Neural cell (in vitro differentiated cells): ENCODE measurements at regions not wholly inside any gene's neighbourhood (a gene's known extent, or its start where the extent isn't known, plus 50 kb on each side); places are given as distances from the start of the nearest gene placed in this dataset.

Experiments
- H2AFZ ChIP-seq: fragments of 200-600, 300-800 bp; sonication (generic), shearing (Covaris generic); 2 replicates; pipeline ENCODE4 v1.6.0; 2014; ENCODE audit warnings: low read depth, mild to moderate bottlenecking, antibody characterized with exemption, low read length, moderate library complexity
- H3F3A ChIP-seq: fragments of 200-600 bp; shearing (Covaris generic); 2 replicates; pipeline ENCODE4 v1.6.1; 2016; ENCODE audit warnings: mild to moderate bottlenecking, moderate library complexity, mixed read lengths, antibody characterized with exemption, low read length; ENCODE audit not compliant: insufficient read depth, poor library complexity, severe bottlenecking
- H3K27ac ChIP-seq: fragments of 200-600, 300-800 bp; sonication (generic), shearing (Covaris generic); 2 replicates; pipeline ENCODE4 v1.5.1; 2014; ENCODE audit warnings: mild to moderate bottlenecking, low read length, moderate library complexity
- H3K27me3 ChIP-seq: fragments of 300-800, 200-600 bp; sonication (generic), shearing (Covaris generic); 2 replicates; pipeline ENCODE4 v1.6.0; 2014; ENCODE audit warnings: mild to moderate bottlenecking, low read depth, low read length, moderate library complexity; ENCODE audit not compliant: insufficient read depth
- H3K36me3 ChIP-seq: fragments of 300-800, 200-600 bp; sonication (generic), shearing (Covaris generic); 2 replicates; pipeline ENCODE4 v1.5.1; 2014; ENCODE audit warnings: mild to moderate bottlenecking, antibody characterized with exemption, low read length, moderate library complexity; ENCODE audit not compliant: insufficient read depth
- H3K4me2 ChIP-seq: fragments of 300-800, 200-600 bp; sonication (generic), shearing (Covaris generic); 2 replicates; pipeline ENCODE4 v1.6.0; 2014; ENCODE audit warnings: mild to moderate bottlenecking, low read length
- H3K4me3 ChIP-seq: fragments of 300-800, 200-600 bp; sonication (generic), shearing (Covaris generic); 2 replicates; pipeline ENCODE4 v1.5.1; 2014; ENCODE audit warnings: mild to moderate bottlenecking, low read length, moderate library complexity
- H3K79me2 ChIP-seq: fragments of 200-600 bp; shearing (Covaris generic); replicated peaks from 2 replicates; pipeline ENCODE4 v1.6.0; 2014; ENCODE audit warnings: mild to moderate bottlenecking, low read length, moderate library complexity; ENCODE audit not compliant: insufficient read depth
- H3K9ac ChIP-seq: fragments of 300-800, 200-600 bp; sonication (generic), shearing (Covaris generic); 2 replicates; pipeline ENCODE4 v1.6.1; 2016; ENCODE audit warnings: mild to moderate bottlenecking, low read length, mixed read lengths
- H3K9me2 ChIP-seq: fragments of 200-600 bp; shearing (Covaris generic); 2 replicates; pipeline ENCODE4 v1.6.1; 2016; ENCODE audit warnings: mild to moderate bottlenecking, low read length, mixed read lengths; ENCODE audit not compliant: insufficient read depth
- H3K9me3 ChIP-seq: fragments of 200-600, 300-800 bp; sonication (generic), shearing (Covaris generic); 2 replicates; pipeline ENCODE4 v1.6.1; 2016; ENCODE audit warnings: mild to moderate bottlenecking, mixed run types, low read length, moderate library complexity, mixed read lengths
- H4K20me1 ChIP-seq: fragments of 200-600 bp; shearing (Covaris generic); 2 replicates; pipeline ENCODE4 v1.6.1; 2016; ENCODE audit warnings: mild to moderate bottlenecking, mixed run types; ENCODE audit not compliant: insufficient read depth
- EP300 ChIP-seq: fragments of 450-650 bp; conservative IDR thresholded peaks from 2 replicates; pipeline ENCODE4 v1.6.1; 2014; ENCODE audit warnings: antibody characterized with exemption, mild to moderate bottlenecking, moderate library complexity; ENCODE audit not compliant: poor library complexity, severe bottlenecking
- EZH2 ChIP-seq: fragments of 200-600, 300-800 bp; shearing (Covaris generic), sonication (generic); IDR thresholded peaks from 2 replicates; pipeline ENCODE4 v1.6.1; 2014; ENCODE audit warnings: antibody characterized with exemption, low read length, borderline replicate concordance, mild to moderate bottlenecking; ENCODE audit not compliant: insufficient read depth, poor library complexity, severe bottlenecking
- MXI1 ChIP-seq: fragments of 450-650 bp; conservative IDR thresholded peaks from 2 replicates; pipeline ENCODE4 v1.6.1; 2014; ENCODE audit warnings: antibody characterized with exemption, mild to moderate bottlenecking; ENCODE audit not compliant: poor library complexity, severe bottlenecking
- POLR2AphosphoS5 ChIP-seq: IDR thresholded peaks from 2 replicates; pipeline ENCODE4 v1.6.1; 2012
- RAD21 ChIP-seq: fragments of 450-650 bp; conservative IDR thresholded peaks from 2 replicates; pipeline ENCODE4 v1.6.1; 2014; ENCODE audit warnings: antibody characterized with exemption, mild to moderate bottlenecking, moderate library complexity
- SMC3 ChIP-seq: fragments of 450-650 bp; conservative IDR thresholded peaks from 2 replicates; pipeline ENCODE4 v1.6.1; 2014; ENCODE audit warnings: antibody characterized with exemption, mild to moderate bottlenecking, moderate library complexity; ENCODE audit not compliant: poor library complexity
- TAF1 ChIP-seq: IDR thresholded peaks from 2 replicates; pipeline ENCODE4 v1.6.1; 2012; ENCODE audit warnings: low read depth
- TF ChIP-seq, protein P1 (sequence below): fragments of 450-650 bp; IDR thresholded peaks from 2 replicates; pipeline ENCODE4 v1.5.1; 2014; ENCODE audit warnings: antibody characterized with exemption, mild to moderate bottlenecking, moderate library complexity; ENCODE audit not compliant: poor library complexity, severe bottlenecking
- TF ChIP-seq, protein P2 (sequence below): IDR thresholded peaks from 2 replicates; pipeline ENCODE4 v1.6.1; 2012; ENCODE audit warnings: borderline replicate concordance

DNA sequence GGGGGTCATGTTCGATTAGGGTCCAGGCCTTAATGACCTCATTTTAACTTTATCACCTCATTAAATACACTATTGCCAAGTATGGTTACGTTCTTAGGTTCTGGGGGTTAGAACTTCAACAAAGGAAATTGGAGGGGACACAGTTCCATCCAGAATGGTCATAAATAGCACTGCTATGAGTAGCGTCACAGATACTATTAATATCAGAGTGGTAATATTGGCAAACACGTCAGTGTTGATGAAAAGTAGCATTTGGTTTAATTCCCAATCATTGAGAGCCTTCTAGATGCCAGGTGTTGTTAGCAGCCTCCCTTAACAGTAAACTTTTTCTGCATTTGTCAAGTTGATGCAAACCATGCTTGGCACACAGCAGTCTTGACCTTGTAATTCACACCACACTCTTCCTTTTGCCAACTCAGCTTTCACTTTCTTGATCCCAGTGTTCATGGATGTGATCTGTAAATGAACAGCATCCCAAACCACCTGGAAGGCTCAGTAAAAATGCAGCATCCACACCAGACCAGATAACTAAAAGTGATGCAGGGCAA is 912.5 kb upstream of the TENM3 start:
- Histone ChIP-seq H4K20me1 (no peaks in the 10 kb centered on the region), H3K4me2 (no peak overlapping the region), H3K36me3 (no peaks in the 10 kb centered on the region), H3K27ac (no peak overlapping the region), H3K27me3 (no peaks in the 10 kb centered on the region), H3K4me3 (no peak overlapping the region), H3K79me2 (no peaks in the 10 kb centered on the region), H3K9me2 (no peaks in the 10 kb centered on the region), H3F3A (no peaks in the 10 kb centered on the region), H3K9ac (no peak overlapping the region), H2AFZ (no peak overlapping the region), H3K9me3 (no peaks in the 10 kb centered on the region)
- TF ChIP-seq RAD21 (no peak), EZH2 (no peak), SMC3 (no peak), TAF1 (no peak), POLR2AphosphoS5 (no peak), EP300 (no peak), MXI1 (no peak)
- TF ChIP-seq, protein P1, sequence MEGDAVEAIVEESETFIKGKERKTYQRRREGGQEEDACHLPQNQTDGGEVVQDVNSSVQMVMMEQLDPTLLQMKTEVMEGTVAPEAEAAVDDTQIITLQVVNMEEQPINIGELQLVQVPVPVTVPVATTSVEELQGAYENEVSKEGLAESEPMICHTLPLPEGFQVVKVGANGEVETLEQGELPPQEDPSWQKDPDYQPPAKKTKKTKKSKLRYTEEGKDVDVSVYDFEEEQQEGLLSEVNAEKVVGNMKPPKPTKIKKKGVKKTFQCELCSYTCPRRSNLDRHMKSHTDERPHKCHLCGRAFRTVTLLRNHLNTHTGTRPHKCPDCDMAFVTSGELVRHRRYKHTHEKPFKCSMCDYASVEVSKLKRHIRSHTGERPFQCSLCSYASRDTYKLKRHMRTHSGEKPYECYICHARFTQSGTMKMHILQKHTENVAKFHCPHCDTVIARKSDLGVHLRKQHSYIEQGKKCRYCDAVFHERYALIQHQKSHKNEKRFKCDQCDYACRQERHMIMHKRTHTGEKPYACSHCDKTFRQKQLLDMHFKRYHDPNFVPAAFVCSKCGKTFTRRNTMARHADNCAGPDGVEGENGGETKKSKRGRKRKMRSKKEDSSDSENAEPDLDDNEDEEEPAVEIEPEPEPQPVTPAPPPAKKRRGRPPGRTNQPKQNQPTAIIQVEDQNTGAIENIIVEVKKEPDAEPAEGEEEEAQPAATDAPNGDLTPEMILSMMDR = no peak
- TF ChIP-seq, protein P2, sequence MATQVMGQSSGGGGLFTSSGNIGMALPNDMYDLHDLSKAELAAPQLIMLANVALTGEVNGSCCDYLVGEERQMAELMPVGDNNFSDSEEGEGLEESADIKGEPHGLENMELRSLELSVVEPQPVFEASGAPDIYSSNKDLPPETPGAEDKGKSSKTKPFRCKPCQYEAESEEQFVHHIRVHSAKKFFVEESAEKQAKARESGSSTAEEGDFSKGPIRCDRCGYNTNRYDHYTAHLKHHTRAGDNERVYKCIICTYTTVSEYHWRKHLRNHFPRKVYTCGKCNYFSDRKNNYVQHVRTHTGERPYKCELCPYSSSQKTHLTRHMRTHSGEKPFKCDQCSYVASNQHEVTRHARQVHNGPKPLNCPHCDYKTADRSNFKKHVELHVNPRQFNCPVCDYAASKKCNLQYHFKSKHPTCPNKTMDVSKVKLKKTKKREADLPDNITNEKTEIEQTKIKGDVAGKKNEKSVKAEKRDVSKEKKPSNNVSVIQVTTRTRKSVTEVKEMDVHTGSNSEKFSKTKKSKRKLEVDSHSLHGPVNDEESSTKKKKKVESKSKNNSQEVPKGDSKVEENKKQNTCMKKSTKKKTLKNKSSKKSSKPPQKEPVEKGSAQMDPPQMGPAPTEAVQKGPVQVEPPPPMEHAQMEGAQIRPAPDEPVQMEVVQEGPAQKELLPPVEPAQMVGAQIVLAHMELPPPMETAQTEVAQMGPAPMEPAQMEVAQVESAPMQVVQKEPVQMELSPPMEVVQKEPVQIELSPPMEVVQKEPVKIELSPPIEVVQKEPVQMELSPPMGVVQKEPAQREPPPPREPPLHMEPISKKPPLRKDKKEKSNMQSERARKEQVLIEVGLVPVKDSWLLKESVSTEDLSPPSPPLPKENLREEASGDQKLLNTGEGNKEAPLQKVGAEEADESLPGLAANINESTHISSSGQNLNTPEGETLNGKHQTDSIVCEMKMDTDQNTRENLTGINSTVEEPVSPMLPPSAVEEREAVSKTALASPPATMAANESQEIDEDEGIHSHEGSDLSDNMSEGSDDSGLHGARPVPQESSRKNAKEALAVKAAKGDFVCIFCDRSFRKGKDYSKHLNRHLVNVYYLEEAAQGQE = no peak

DNA sequence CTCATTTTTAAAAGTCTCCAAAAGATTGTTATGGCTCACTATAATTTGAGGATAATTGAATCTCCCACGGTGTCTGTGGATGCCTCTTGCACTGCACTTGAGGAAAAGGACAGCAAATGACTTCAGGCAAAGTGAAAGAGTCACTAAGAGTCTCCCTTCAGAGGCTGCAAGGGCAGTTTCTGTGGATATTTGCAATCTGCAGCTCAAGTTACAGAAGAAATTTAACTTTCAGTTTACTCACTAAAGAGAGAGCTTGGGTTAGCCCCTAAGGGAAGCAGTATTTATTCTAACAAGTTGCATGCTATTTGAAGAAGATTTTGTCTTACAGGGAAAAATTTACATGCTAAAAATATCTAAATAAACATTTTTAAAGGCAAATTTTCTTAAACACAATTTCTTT is 912.0 kb upstream of the TENM3 start:
- Histone ChIP-seq H3K79me2 (no peaks in the 10 kb centered on the region), H3K27ac (no peak overlapping the region), H3K27me3 (no peaks in the 10 kb centered on the region), H3K9ac (no peak overlapping the region), H3K36me3 (no peaks in the 10 kb centered on the region), H3K9me2 (no peaks in the 10 kb centered on the region), H4K20me1 (no peaks in the 10 kb centered on the region), H3K4me3 (no peak overlapping the region), H3F3A (no peaks in the 10 kb centered on the region), H3K4me2 (no peak overlapping the region), H3K9me3 (no peaks in the 10 kb centered on the region), H2AFZ (no peak overlapping the region)
- TF ChIP-seq EZH2 = no peak
- TF ChIP-seq, protein P2 = no peak
- TF ChIP-seq, protein P1 = no peak
- TF ChIP-seq MXI1 = no peak
